ENCODE measurements at regions not wholly inside any gene's neighbourhood (a gene's known extent, or its start where the extent isn't known, plus 50 kb on each side); places are given as distances from the start of the nearest gene placed in this dataset.

DNA sequence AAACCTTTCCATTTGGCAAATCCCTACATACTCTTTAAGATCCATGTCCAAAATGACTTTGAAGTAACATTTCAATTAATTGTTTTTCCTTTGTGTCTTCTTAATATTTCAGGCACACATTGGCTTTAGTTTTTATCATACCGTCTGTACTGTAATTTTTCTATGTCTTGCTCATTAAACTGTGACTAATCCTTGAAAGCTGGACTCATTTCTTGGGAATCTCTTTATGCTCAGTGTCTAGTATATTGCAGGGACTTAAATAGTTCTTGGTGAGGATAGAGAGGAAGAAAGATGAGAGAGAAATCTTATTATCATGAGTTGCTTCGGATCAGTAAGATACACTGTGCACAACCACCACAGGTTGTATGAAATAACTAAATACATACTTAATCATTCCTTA lies 448.3 kb upstream of the ST6GAL2 start:
- ATAC-seq: no peak
- no peak for DNase-seq (ENCODE audit: low spot score)
- intact Hi-C loops (cut with DNase I): no loop called here

GRCh38 chr2:107336526-107336925 lies 450.6 kb upstream of the ST6GAL2 start:
- intact Hi-C loops (cut with DNase I): no loop called here
- DNase-seq (ENCODE audit: low spot score) (no peak), ATAC-seq (no peak)

- peak; percentile 91 for ATAC-seq
- intact Hi-C loops (cut with DNase I): no loop called here
- no peak for DNase-seq (ENCODE audit: low spot score)
Measured at GRCh38 chr2:107337209-107337898, 451.4 kb upstream of the ST6GAL2 start.

- intact Hi-C loops (cut with DNase I): no loop called here
- DNase-seq (ENCODE audit: low spot score) (no peak), ATAC-seq (peak; percentile 82)
Measured at GRCh38 chr2:107338059-107338458, 452.1 kb upstream of the ST6GAL2 start.

DNA sequence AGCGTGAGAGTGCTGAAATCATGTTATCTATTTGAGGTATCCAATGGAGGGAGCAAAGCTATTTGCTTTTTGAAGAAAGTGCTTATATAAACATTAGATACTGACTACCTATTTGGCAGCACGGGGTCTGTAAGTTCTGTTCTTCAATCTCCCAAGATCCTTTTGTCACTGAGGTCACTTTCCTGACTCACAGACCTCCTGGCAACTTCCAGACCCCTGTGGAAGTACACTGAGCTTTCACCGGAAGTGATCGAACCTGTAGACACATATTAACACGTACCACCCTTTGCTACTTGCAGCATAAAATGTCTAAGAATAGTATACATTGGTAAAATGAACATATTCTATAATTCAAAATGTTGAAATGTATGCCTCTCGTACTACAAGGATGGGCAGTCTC lies 452.6 kb upstream of the ST6GAL2 start:
- DNase-seq (ENCODE audit: low spot score) (no peak), ATAC-seq (no peak)
- intact Hi-C loops (cut with DNase I): no loop called here

GRCh38 chr2:107340955-107341354 lies 455.0 kb upstream of the ST6GAL2 start:
- no peak for ATAC-seq
- intact Hi-C loops (cut with DNase I): no loop called here

DNA sequence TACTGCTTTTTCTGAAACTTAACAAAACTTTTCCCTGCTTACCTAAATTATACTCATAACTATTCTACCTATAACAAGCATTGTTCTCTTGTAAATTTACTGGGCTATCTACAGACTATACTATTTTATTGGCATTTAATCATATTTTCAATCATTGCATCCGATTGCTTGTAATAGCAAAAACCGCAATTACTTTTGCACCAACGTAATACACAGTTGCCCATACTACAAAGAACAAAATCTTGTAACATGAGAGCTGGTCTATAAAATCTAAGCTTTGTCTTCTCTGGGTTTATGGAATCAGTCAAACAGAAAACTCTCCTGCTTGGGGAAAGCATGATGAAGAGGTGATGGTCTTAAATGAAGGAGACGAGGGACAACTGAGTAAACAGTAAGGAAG lies 463.4 kb upstream of the ST6GAL2 start:
- no peak for ATAC-seq
- intact Hi-C loops (cut with DNase I): no loop called here
- no peak for DNase-seq (ENCODE audit: low spot score)

More at GRCh38 chr2:107340955-107341354, 455.0 kb upstream of the ST6GAL2 start:
- DNase-seq (ENCODE audit: low spot score): no peak

- intact Hi-C loops (cut with DNase I): no loop called here
- ATAC-seq: no peak
Measured at GRCh38 chr2:107354175-107354574, 468.2 kb upstream of the ST6GAL2 start.

GRCh38 chr2:107358362-107358761 lies 468.3 kb upstream of the RGPD4 start:
- DNase-seq (ENCODE audit: low spot score) (no peak), ATAC-seq (no peak)
- intact Hi-C loops (cut with DNase I): no loop called here

More at GRCh38 chr2:107354175-107354574, 468.2 kb upstream of the ST6GAL2 start:
- DNase-seq (ENCODE audit: low spot score): no peak

DNA sequence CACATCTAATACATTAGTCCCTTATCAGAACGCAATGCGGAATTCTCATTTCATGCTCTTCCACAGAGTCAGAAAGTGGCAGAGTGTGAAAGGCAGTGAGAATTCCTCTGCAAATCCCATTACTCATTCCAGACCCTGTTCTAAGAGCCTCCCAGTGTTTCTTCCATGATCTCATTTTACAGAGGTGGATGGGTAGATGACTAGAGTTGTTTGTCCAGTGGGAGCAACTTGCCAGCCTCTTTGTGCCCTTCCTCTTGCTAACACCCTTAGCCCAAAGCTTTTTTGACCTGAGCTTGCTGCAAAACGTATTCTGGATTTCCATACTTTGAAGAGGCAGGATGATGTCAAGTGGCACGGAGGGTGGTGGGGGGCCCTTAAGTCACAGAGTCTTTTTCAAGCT lies 467.7 kb upstream of the RGPD4 start:
- intact Hi-C loops (cut with DNase I): no loop called here
- DNase-seq (ENCODE audit: low spot score) (no peak), ATAC-seq (no peak)

GRCh38 chr2:107361751-107362381 lies 464.8 kb upstream of the RGPD4 start:
- intact Hi-C loops (cut with DNase I): no loop called here
- no peak for ATAC-seq

DNA sequence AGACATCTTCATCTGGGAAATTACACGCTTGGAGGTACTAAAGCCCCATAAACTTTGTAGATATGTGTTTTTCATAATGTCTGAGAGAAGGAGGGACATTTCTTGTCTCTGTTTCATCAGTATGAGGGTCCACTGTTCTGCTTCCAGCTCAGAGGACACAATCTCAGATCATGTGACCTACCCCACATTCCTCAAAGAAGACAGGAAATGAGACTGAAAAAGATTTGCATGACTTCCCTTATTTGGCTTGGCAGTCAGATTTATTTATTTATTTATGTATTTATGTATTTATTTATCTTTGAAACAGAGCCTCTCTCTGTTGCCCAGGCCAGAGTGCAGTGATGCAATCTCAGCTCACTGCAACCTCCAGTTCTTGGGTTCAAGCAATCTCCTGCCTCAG lies 463.7 kb upstream of the RGPD4 start:
- no peak for ATAC-seq
- intact Hi-C loops (cut with DNase I): no loop called here
- no peak for DNase-seq (ENCODE audit: low spot score)

More at GRCh38 chr2:107361751-107362381, 464.8 kb upstream of the RGPD4 start:
- no peak for DNase-seq (ENCODE audit: low spot score)

- DNase-seq (ENCODE audit: low spot score): no peak
- intact Hi-C loops (cut with DNase I): no loop called here
- no peak for ATAC-seq
Measured at GRCh38 chr2:107363806-107364205, 462.9 kb upstream of the RGPD4 start.

GRCh38 chr2:107364361-107364950 lies 462.2 kb upstream of the RGPD4 start:
- peak; percentile 32 for ATAC-seq
- intact Hi-C loops (cut with DNase I): no loop called here

DNA sequence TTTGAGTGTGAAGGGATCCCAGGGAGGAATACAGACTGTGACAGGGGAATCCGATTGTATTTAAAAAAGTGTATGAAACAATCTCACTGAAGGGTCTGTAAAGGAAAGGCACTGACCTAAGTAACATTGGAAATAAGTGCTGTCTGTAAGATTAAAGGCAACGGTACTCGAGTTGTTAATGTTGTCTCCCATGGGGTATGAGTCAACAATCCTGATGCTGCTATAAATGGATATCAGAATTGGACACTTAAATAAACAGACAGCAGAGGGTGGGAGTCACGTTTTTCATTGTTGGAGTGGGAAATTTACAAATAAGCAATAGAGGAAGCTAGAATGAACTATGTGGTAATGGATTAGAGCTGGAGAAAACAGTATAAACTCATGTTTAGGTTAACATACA lies 452.4 kb upstream of the RGPD4 start:
- intact Hi-C loops (cut with DNase I): no loop called here
- no peak for ATAC-seq
- no peak for DNase-seq (ENCODE audit: low spot score)

More at GRCh38 chr2:107364361-107364950, 462.2 kb upstream of the RGPD4 start:
- no peak for DNase-seq (ENCODE audit: low spot score)

GRCh38 chr2:107376909-107377308 lies 449.8 kb upstream of the RGPD4 start:
- intact Hi-C loops (cut with DNase I): no loop called here
- ATAC-seq (peak; percentile 45), DNase-seq (ENCODE audit: low spot score) (no peak)

GRCh38 chr2:107380912-107381311 lies 445.8 kb upstream of the RGPD4 start:
- ATAC-seq (no peak), DNase-seq (ENCODE audit: low spot score) (no peak)
- intact Hi-C loops (cut with DNase I): no loop called here

GRCh38 chr2:107383691-107384090 lies 443.0 kb upstream of the RGPD4 start:
- no peak for ATAC-seq
- intact Hi-C loops (cut with DNase I): no loop called here

GRCh38 chr2:107384422-107384821 lies 442.3 kb upstream of the RGPD4 start:
- ATAC-seq (no peak), DNase-seq (ENCODE audit: low spot score) (no peak)
- intact Hi-C loops (cut with DNase I): no loop called here

More at GRCh38 chr2:107383691-107384090, 443.0 kb upstream of the RGPD4 start:
- DNase-seq (ENCODE audit: low spot score): no peak

GRCh38 chr2:107385921-107386320 lies 440.8 kb upstream of the RGPD4 start:
- DNase-seq (ENCODE audit: low spot score) (no peak), ATAC-seq (no peak)
- intact Hi-C loops (cut with DNase I): no loop called here
